GM03348 (cell line): ENCODE measurements at regions not wholly inside any gene's neighbourhood (a gene's known extent, or its start where the extent isn't known, plus 50 kb on each side); places are given as distances from the start of the nearest gene placed in this dataset.
"Not testable (repeated sequence)": the region's sequence is repeated elsewhere in the genome, so short reads cannot be mapped to it uniquely, and the experiment has no call there.

Experiments used
- DNase-seq: peaks from one replicate; pipeline ENCODE4 v3.0.0; 2012; ENCODE audit warnings: low spot score

- DNase-seq, result no peak
These were observed 153.6 kb upstream of the ZNF804A start for GRCh38 chr2:184444623-184445223.

GRCh38 chr2:184449760-184450159 is 148.6 kb upstream of the ZNF804A start:
- DNase-seq, result no peak

GRCh38 chr2:184452907-184453306 is 145.4 kb upstream of the ZNF804A start:
- DNase-seq, result no peak

GRCh38 chr2:184455624-184456023 is 142.7 kb upstream of the ZNF804A start:
- DNase-seq, result no peak

- not testable (repeated sequence) for DNase-seq
These were observed 141.6 kb upstream of the ZNF804A start for GRCh38 chr2:184456693-184457092.

GRCh38 chr2:184463102-184463865 is 135.0 kb upstream of the ZNF804A start:
- DNase-seq, result no peak

GRCh38 chr2:184463866-184464248 is 134.5 kb upstream of the ZNF804A start:
- DNase-seq, result no peak

GRCh38 chr2:184468826-184469225 is 129.5 kb upstream of the ZNF804A start:
- DNase-seq, result no peak

GRCh38 chr2:184472481-184472880 is 125.8 kb upstream of the ZNF804A start:
- no peak for DNase-seq

GRCh38 chr2:184481865-184482264 is 116.5 kb upstream of the ZNF804A start:
- DNase-seq, result no peak

GRCh38 chr2:184498936-184499335 is 99.4 kb upstream of the ZNF804A start:
- DNase-seq, result no peak

- no peak for DNase-seq
These were observed 94.1 kb upstream of the ZNF804A start for GRCh38 chr2:184504252-184504651.

- DNase-seq, result no peak
These were observed 91.1 kb upstream of the ZNF804A start for GRCh38 chr2:184507254-184507653.

GRCh38 chr2:184517402-184517801 is 80.9 kb upstream of the ZNF804A start:
- DNase-seq, result no peak

- no peak for DNase-seq
These were observed 77.9 kb upstream of the ZNF804A start for GRCh38 chr2:184520441-184520840.

- DNase-seq, result no peak
These were observed 74.6 kb upstream of the ZNF804A start for GRCh38 chr2:184523732-184524131.

- no peak for DNase-seq
These were observed 73.6 kb upstream of the ZNF804A start for GRCh38 chr2:184524551-184525382.

- DNase-seq, result no peak
These were observed 71.3 kb upstream of the ZNF804A start for GRCh38 chr2:184527058-184527457.

GRCh38 chr2:184528119-184528518 is 70.2 kb upstream of the ZNF804A start:
- DNase-seq, result no peak

- DNase-seq, result no peak
These were observed 68.1 kb upstream of the ZNF804A start for GRCh38 chr2:184530239-184530638.

GRCh38 chr2:184530959-184531358 is 67.4 kb upstream of the ZNF804A start:
- DNase-seq, result no peak

- DNase-seq, result no peak
These were observed 65.8 kb upstream of the ZNF804A start for GRCh38 chr2:184532551-184532950.

GRCh38 chr2:184534986-184535385 is 63.3 kb upstream of the ZNF804A start:
- DNase-seq, result no peak
